CD4-positive, alpha-beta T cell (primary cell): ENCODE measurements at regions not wholly inside any gene's neighbourhood (a gene's known extent, or its start where the extent isn't known, plus 50 kb on each side); places are given as distances from the start of the nearest gene placed in this dataset.

Experiments
- ATAC-seq: fragments of 200-7000 bp; cut with Tn5 transposase; one replicate; pipeline ENCODE4 v1.10.0; 2022; ENCODE audit warnings: mild to moderate bottlenecking; ENCODE audit not compliant: poor library complexity
- CTCF ChIA-PET: fragments of 350-600 bp; sonication (Branson Sonifier 250); formaldehyde crosslinking; loops from one replicate; lab custom pipeline; 2021; ENCODE audit warnings: antibody characterized with exemption, inconsistent platforms; lab: Charles Lee
- POLR2A ChIA-PET: fragments of 350-600 bp; sonication (Branson Sonifier 250); formaldehyde crosslinking; loops from one replicate; lab custom pipeline; 2021; ENCODE audit warnings: antibody characterized with exemption, inconsistent platforms; lab: Charles Lee
- DNase-seq, 14 experiments: peaks; one replicate each; pipeline ENCODE4 v3.0.0-alpha.2; 2013 to 2020; ENCODE audit warnings: mixed read lengths in 2 of 14
- H3K27ac ChIP-seq, 2 donors: one replicate each; pipeline versions ENCODE4 v1.5.1 to v1.7.0; 2013; ENCODE audit warnings: low read length in 2 of 2, low read depth in 1 of 2, mild to moderate bottlenecking in 1 of 2
- H3K27me3 ChIP-seq, 2 experiments: 1 replicate in 1 of 2; 2 replicates in 1 of 2; pipeline versions ENCODE4 v1.6.1 to v1.7.0; 2013; ENCODE audit warnings: low read length in 2 of 2, control low read depth in 1 of 2, mild to moderate bottlenecking in 1 of 2, moderate library complexity in 1 of 2; ENCODE audit not compliant: insufficient read depth in 2 of 2, control insufficient read depth in 1 of 2
- H3K36me3 ChIP-seq: one replicate; pipeline ENCODE4 v1.6.1; 2013; ENCODE audit warnings: low read length, control low read depth; ENCODE audit not compliant: insufficient read depth
- H3K4me1 ChIP-seq: one replicate; pipeline ENCODE4 v1.6.1; 2013; ENCODE audit warnings: low read length, control low read depth; ENCODE audit not compliant: insufficient read depth
- H3K4me3 ChIP-seq: one replicate; pipeline ENCODE4 v1.5.1; 2013; ENCODE audit warnings: mild to moderate bottlenecking, low read length, moderate library complexity
- H3K9me3 ChIP-seq, 2 experiments: 1 replicate in 1 of 2; 2 replicates in 1 of 2; pipeline versions ENCODE4 v1.6.1 to v1.7.0; 2013; ENCODE audit warnings: low read length in 2 of 2, mild to moderate bottlenecking in 2 of 2, control low read depth in 1 of 2, moderate library complexity in 1 of 2; ENCODE audit not compliant: control insufficient read depth in 1 of 2, insufficient read depth in 1 of 2
- H3K27ac Mint-ChIP-seq: one replicate; pipeline ENCODE4 v1.8.0; 2020; ENCODE audit warnings: mixed read lengths
- H3K27me3 Mint-ChIP-seq: one replicate; pipeline ENCODE4 v1.8.0; 2021; ENCODE audit warnings: mixed read lengths
- H3K36me3 Mint-ChIP-seq: one replicate; pipeline ENCODE4 v1.8.0; 2021; ENCODE audit warnings: low read depth, mixed read lengths
- H3K4me1 Mint-ChIP-seq: one replicate; pipeline ENCODE4 v1.8.0; 2021; ENCODE audit warnings: low read depth, mixed read lengths
- H3K4me3 Mint-ChIP-seq: one replicate; pipeline ENCODE4 v1.8.0; 2020; ENCODE audit warnings: mild to moderate bottlenecking, mixed read lengths
- H3K9me3 Mint-ChIP-seq: one replicate; pipeline ENCODE4 v1.8.0; 2020; ENCODE audit warnings: mixed read lengths
- intact Hi-C, 2 experiments: fragments of 100-400 bp; cut with DNase I in 1 of 2; cut with micrococcal nuclease in 1 of 2; formaldehyde crosslinking; loops; one replicate each; pipeline versions ENCODE4 v1.15.1 to v1.9.0; 2023 to 2025; cut with DNase I, micrococcal nuclease
- TF ChIP-seq, protein P1 (sequence below): fragments of 200-600 bp; IDR thresholded peaks from one replicate; pipeline ENCODE4 v1.8.0; 2022; ENCODE audit warnings: antibody characterized with exemption, mild to moderate bottlenecking

DNA sequence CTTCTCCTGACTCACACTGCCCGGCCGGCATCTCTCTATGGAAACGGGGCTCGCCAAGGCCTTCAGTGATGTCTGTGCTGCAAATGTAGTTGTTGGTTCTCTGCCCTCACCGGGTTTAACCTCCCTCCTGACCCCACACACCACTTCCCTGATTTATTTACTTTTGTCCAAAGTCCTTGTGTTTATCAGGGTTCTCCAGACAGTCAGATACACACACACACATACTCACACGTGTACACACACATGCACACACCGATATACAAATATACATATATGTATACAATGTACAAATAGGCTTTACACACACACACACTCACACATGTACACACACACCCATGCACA lies 647.0 kb downstream of the BRD1 start:
- H3K4me3 ChIP-seq = no peak overlapping the region
- H3K27me3 Mint-ChIP-seq = peaks cover 10% of the 10 kb centered on the region
- H3K9me3 ChIP-seq = peaks cover 0 to 23% of the 10 kb centered on the region in 2 experiments
- H3K9me3 Mint-ChIP-seq = no peaks in the 10 kb centered on the region
- no peak overlapping the region for H3K27ac ChIP-seq
- peaks cover 0 to 2% of the 10 kb centered on the region in 2 experiments for H3K27me3 ChIP-seq
- CTCF ChIA-PET = no interaction called here
- no peaks in the 10 kb centered on the region for H3K36me3 ChIP-seq
- ATAC-seq = no peak
- intact Hi-C loops = no loop called here
- no peaks in the 10 kb centered on the region for H3K36me3 Mint-ChIP-seq
- POLR2A ChIA-PET = no interaction called here
- no peak for DNase-seq
- H3K4me1 Mint-ChIP-seq = no peaks in the 10 kb centered on the region
- no peak overlapping the region for H3K4me3 Mint-ChIP-seq
- no peaks in the 10 kb centered on the region for H3K4me1 ChIP-seq
- no peak overlapping the region for H3K27ac Mint-ChIP-seq
- TF ChIP-seq, protein P1, sequence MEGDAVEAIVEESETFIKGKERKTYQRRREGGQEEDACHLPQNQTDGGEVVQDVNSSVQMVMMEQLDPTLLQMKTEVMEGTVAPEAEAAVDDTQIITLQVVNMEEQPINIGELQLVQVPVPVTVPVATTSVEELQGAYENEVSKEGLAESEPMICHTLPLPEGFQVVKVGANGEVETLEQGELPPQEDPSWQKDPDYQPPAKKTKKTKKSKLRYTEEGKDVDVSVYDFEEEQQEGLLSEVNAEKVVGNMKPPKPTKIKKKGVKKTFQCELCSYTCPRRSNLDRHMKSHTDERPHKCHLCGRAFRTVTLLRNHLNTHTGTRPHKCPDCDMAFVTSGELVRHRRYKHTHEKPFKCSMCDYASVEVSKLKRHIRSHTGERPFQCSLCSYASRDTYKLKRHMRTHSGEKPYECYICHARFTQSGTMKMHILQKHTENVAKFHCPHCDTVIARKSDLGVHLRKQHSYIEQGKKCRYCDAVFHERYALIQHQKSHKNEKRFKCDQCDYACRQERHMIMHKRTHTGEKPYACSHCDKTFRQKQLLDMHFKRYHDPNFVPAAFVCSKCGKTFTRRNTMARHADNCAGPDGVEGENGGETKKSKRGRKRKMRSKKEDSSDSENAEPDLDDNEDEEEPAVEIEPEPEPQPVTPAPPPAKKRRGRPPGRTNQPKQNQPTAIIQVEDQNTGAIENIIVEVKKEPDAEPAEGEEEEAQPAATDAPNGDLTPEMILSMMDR = no peak

GRCh38 chr22:49179886-49180682 lies 647.6 kb downstream of the BRD1 start:
- Mint-ChIP-seq H3K4me1 (no peaks in the 10 kb centered on the region), H3K36me3 (no peaks in the 10 kb centered on the region), H3K4me3 (no peak overlapping the region), H3K9me3 (no peaks in the 10 kb centered on the region), H3K27ac (no peak overlapping the region), H3K27me3 (peaks cover 16% of the 10 kb centered on the region)
- Histone ChIP-seq H3K27me3 (peaks cover 0 to 2% of the 10 kb centered on the region in 2 experiments), H3K27ac (no peak overlapping the region), H3K9me3 (peaks cover 0 to 23% of the 10 kb centered on the region in 2 experiments), H3K36me3 (no peaks in the 10 kb centered on the region), H3K4me3 (no peak overlapping the region), H3K4me1 (no peaks in the 10 kb centered on the region)
- ChIA-PET CTCF (no interaction called here), POLR2A (no interaction called here)
- no peak for DNase-seq
- TF ChIP-seq, protein P1 = no peak
- intact Hi-C loops = no loop called here
- no peak for ATAC-seq

DNA sequence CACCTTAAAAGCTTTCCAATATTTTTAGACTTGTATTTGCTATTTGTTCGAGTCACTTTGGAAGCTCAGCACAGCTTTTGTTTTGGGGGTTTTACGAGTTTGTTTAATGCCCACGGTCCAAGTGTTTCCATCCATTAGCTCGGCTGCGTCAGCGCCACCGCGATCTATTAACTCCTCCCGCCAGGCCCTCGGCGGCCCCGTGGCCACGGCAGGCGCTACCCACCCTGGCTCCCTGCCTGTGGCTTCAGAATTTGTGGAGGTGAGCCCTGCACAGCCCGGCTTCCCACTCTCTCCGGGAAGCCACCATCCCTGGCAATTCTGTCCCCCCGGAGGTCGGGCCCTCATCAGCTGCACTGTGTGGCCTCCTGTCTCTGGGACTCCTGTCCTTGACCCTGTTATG lies 648.5 kb downstream of the BRD1 start:
- TF ChIP-seq, protein P1 = no peak
- no peak for DNase-seq
- ChIA-PET POLR2A (no interaction called here), CTCF (no interaction called here)
- H3K36me3 ChIP-seq = no peaks in the 10 kb centered on the region
- H3K9me3 ChIP-seq = peaks cover 0 to 20% of the 10 kb centered on the region in 2 experiments
- H3K27ac ChIP-seq = no peak overlapping the region
- Mint-ChIP-seq H3K27ac (no peak overlapping the region), H3K4me3 (no peak overlapping the region), H3K36me3 (no peaks in the 10 kb centered on the region), H3K27me3 (peaks cover 17% of the 10 kb centered on the region), H3K9me3 (no peaks in the 10 kb centered on the region), H3K4me1 (no peaks in the 10 kb centered on the region)
- no peaks in the 10 kb centered on the region for H3K4me1 ChIP-seq
- intact Hi-C loops = no loop called here
- H3K27me3 ChIP-seq = peaks cover 0 to 7% of the 10 kb centered on the region in 2 experiments
- no peak for ATAC-seq
- H3K4me3 ChIP-seq = no peak overlapping the region
